Activated naive CD4-positive, alpha-beta T cell treated with anti-CD3 and anti-CD28 coated beads, Interleukin-2, amount 50 U/mL, for 16 hours (primary cell): ENCODE measurements at regions not wholly inside any gene's neighbourhood (a gene's known extent, or its start where the extent isn't known, plus 50 kb on each side); places are given as distances from the start of the nearest gene placed in this dataset.

Experiments used
- DNase-seq: peaks from one replicate; pipeline ENCODE4 v3.0.0-alpha.2; 2020

DNA sequence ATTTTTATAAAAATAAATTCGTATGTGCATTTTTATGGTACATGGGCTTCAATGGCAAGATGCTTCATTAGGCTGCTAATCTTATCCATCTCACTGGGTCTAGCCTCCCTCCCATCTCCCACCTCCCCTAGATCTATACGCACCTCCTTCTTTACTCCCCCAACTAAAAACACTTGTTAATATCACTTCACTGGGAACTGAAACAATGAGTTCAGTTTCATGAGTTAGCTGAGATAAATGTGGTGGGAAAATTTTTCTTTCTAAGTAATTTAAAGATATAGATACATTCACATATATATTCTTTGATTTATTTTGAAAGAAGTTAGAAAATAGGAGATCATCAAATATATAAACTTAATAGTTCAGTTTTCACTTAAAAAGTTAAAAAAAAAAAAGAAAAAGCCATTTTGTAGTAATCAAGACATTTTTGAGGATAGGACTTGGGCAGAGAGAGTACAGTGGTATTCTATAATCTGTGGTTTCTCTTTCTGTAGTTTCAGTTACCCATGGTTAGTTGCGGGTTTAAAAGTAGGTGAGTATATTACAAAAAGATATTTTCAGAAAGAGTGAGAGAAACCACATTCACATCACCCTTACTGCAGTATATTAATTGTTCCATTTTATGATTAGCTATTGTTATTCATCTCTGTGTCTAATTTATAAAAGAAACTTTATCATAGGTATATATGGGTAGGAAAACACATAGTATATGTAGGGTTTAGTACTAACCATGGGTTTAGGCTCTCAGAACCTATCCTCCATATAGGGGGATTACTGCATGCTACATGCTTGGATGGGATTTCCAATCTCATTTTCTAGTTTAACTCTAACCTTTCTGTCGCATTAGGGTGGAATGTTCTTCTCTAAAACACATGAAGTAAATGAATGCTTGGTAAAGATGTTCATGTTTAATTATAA lies 316.0 kb upstream of the CBLB start:
- no peak for DNase-seq

GRCh38 chr3:106185949-106186348 lies 317.1 kb upstream of the CBLB start:
- DNase-seq = no peak

- no peak for DNase-seq
Observed at GRCh38 chr3:106190296-106190695, 321.5 kb upstream of the CBLB start.

- no peak for DNase-seq
Observed at GRCh38 chr3:106191211-106191610, 322.4 kb upstream of the CBLB start.

DNA sequence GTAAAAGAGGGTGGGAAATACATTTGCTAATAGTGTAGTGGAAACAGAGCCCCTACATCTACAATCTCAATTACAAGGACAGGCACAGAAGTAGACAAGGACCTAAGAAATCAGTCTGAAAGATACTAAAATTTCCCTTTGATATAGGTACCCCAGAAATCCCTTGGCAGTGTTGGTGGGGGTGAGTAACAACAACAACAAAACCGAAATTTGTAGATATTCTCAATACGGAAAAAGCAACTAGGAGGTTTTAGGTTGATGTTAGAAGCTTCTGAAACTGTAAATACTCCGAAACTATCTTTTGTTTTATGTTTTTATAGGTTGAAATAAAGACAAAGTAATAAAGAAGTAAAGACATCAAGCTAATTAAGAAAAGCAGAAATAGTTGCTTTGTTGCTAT lies 323.1 kb upstream of the CBLB start:
- no peak for DNase-seq

DNA sequence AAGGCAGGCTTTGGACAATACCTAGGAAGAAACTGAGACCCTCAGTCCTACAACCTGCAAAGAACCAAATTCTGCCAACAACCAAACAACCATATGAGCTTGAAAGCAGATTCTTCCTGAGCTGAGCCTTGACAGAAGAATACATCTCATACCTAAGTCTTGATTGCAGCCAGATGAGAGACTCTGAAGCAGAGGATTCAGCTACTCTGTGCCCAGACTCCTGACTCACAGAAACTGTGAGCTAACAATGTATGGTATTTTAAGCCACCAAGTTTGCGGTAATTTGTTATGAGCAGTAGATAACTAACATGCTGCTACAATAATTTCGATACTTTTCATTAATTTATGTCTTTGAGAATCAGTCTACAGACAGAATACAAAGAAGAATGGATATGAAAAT lies 325.1 kb upstream of the CBLB start:
- DNase-seq = no peak

DNA sequence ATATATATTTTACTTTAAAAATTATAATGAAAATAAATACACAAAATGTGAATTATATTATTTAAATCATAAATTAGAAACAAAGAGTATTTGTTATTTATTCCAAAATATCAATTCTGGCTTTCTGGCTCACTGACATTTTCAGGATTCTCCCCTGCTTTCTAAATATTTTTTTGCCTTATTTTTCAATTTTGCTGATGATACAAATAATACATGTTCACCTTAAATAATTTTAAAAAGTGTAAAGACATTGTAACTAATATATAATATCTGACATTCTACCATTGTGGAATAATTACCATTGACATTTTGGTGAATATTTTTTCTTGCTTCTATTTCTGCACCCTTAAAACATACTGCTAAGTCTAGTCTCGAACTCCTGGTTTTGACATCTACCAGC lies 325.9 kb upstream of the CBLB start:
- no peak for DNase-seq

DNA sequence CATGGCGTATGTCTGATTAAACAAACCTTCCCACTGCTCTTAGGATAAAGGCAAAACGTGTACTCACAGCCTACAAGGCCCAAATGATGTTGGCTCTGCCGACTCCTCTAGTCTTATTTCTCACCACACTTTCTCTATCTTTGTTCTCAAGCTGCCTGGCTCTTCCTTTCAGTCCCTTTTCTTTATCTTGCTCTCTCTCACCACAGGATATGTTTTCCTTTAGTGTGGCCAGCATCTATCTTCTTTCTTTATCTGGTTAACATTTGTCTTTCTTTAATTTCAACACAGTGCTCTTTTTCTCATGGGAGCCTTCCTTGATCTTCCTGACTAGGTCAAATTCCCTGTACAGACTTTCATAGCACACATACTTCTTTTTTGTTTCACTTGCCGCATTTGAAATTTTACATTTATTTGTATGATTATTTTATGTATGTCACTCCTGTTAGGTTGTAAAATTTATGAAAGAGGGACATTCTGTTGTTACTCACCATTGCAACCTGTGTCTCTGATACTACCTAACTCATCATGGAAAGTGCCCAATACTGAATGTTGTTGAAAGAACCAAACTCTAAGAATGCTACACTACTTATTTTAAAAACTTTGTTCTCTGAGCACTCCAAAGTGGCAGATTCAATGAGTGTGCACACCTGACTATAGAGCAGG lies 328.9 kb upstream of the CBLB start:
- no peak for DNase-seq

DNA sequence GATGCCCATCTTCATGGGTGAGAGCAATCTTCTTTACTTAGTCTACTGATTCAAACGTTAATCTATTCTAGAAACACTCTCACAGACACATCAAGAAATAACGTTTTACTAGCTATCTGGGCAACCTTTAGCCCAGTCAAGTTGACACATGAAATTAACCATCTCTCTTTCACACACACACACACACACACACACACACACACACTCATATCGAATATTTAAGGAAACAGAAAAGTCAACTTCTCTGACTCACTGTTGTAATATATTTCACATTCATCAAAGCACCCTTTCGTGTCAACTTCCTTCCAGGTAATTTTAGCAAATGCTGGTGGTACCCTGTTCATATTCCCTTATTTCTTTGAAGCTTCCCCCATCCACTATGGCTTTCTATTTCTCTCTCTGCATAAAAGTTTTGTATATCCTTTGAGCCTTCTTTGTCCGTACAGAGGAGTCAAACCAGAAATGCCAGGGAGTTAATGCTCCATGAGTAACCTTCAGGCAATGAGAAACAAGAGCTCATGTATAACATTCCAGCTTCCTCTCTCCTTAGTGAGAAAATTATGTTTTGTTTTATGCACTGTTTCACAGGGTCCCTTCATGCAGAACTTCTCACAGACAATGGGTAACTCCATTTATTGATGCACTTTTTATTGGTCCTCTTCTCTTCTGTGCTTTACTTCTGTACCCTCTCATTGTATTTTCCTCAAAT lies 335.5 kb upstream of the CBLB start:
- no peak for DNase-seq

DNA sequence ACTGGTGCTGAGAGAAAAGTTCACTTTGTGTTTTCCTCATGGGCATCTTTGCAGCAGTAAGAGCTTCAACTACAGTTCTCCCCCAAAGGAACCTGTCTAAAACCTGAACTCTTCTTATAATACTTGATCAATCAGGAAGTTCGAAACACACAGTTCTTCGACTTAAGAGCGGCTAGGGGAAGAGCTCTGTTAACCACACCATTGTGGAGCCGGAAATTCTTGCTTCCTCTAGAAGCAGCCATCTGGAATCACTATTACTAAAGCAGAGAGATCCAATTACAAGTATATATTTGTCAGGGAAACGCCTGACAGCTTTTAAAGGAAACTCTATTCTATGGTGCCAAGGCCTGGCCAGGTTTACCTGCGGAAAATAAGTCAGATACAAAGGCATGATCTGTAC lies 337.3 kb upstream of the CBLB start:
- no peak for DNase-seq

GRCh38 chr3:106206613-106207012 lies 337.8 kb upstream of the CBLB start:
- DNase-seq = no peak

- DNase-seq = no peak
Observed at GRCh38 chr3:106208251-106208650, 339.4 kb upstream of the CBLB start.

- no peak for DNase-seq
Observed at GRCh38 chr3:106208967-106209366, 340.2 kb upstream of the CBLB start.

GRCh38 chr3:106209482-106209881 lies 340.7 kb upstream of the CBLB start:
- DNase-seq = no peak

DNA sequence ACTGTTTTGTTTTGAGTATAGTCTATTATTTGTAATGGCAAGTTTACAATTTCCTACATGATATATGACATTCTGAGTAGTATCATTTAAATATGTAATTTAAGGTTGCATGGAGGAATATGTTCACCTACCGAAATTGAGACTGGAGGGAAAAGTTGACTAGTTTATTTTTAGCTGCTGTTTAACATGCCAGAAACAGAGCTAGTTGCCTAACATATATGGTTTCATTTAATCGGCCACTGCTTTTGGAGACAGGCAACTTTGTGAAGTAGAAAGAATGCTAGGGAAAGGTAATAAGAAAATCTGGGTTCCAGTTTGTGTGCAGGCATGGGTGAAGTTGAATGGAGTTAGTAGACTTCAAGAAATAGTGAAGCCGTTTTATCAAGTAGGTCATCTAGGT lies 342.1 kb upstream of the CBLB start:
- DNase-seq = no peak

- no peak for DNase-seq
Observed at GRCh38 chr3:106212665-106213222, 343.9 kb upstream of the CBLB start.

DNA sequence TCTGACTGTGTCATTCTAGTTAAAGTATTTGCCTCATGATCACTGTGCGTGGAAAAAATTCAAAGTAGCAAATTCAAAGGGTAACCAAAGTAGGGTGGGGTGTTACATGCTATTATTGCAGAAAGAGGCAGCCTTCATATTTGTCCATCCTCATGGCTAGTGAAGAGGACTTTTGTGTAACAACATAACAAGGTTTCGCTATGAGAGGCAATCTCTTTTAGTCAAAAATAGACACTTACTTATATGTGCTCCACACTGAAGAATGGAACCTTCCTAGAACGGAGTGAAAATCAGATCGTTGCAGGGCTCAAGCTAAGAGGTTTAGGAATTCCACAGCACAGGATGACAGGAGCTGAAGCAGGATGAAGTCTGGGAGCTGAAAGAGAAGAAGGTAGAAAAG lies 345.1 kb upstream of the CBLB start:
- no peak for DNase-seq

DNA sequence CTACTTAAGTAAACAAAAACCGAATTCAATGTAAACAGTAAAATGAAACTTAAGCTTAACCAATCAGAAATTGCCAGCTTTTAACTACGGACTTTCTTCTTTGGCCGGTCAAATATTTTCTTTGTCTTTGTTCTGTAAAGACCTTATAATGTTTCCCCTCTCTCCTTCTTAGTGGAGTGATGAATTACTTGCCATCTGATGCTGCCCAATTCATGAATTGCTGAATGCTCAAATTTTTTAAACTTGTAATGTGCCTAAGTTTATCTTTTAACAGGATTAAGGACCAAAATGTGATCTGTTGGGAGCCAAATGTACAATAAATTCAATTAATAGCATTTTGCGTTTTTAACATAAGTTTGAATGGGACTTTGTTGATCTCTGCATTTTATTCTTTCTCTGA lies 345.8 kb upstream of the CBLB start:
- no peak for DNase-seq

DNA sequence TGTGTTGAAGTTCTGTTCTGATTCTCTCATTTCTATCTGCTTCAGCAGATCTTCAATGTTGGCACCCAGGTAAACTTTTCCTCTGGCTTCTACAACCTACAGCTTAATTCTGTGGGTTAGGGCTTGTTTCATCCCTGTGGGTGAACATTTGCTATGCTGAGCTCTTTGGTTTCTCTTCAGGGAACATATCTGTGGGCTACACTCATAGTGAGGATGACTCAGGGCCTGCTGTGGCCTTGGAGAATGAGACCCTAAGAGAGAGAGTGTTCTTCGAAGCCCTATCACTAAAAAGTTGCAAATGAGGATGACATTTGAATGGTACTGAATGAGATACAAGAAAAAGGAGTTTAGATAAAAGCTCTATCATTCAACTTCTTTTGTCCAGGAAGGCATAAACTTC lies 346.2 kb upstream of the CBLB start:
- peak; percentile 23 for DNase-seq

GRCh38 chr3:106217745-106218144 lies 348.9 kb upstream of the CBLB start:
- no peak for DNase-seq

- no peak for DNase-seq
Observed at GRCh38 chr3:106227068-106227467, 358.3 kb upstream of the CBLB start.

DNA sequence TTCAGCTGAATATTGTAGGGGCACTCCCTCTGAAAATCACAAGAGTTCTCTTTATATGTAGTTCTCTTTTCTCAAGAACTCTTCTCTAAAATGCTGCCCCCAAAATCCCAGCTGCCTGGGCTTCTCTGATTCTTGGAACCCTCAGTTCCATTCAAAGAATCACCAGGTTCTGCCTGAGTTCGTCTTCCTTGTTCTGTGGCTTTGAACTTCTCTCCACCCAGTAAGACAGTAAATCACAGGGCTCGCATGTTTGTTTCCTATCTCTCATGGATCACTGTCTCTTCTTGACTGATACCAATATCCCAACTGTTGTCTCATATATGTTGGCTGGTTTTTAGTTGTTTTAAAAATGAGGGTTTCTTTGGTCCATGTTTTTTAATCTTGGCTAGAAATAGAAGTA lies 359.5 kb upstream of the CBLB start:
- no peak for DNase-seq

- no peak for DNase-seq
Observed at GRCh38 chr3:106229495-106230278, 360.9 kb upstream of the CBLB start.
